ENCODE measurements at regions not wholly inside any gene's neighbourhood (a gene's known extent, or its start where the extent isn't known, plus 50 kb on each side); places are given as distances from the start of the nearest gene placed in this dataset.

- no peak overlapping the region for H3K27ac ChIP-seq (ENCODE audit: low read length)
- no peak overlapping the region for H3K9ac ChIP-seq (ENCODE audit: low read length)
- H3K36me3 ChIP-seq (ENCODE audit: control insufficient read depth, low read depth, low read length): no peaks in the 10 kb centered on the region
- H3K9me3 ChIP-seq (ENCODE audit: control insufficient read depth, low read depth, low read length): no peaks in the 10 kb centered on the region
- H3K4me3 ChIP-seq (ENCODE audit: low read length): no peak overlapping the region
- H3K27me3 ChIP-seq (ENCODE audit: control insufficient read depth, insufficient read depth, low read length): no peaks in the 10 kb centered on the region
- peaks cover 7% of the 10 kb centered on the region for H3K4me1 ChIP-seq (ENCODE audit: control insufficient read depth, low read depth, low read length)
These were observed 1241.5 kb upstream of the WWC1 start for GRCh38 chr5:167049771-167050567.

GRCh38 chr5:167050568-167051401 is 1240.7 kb upstream of the WWC1 start:
- Histone ChIP-seq H3K27me3 (ENCODE audit: control insufficient read depth, insufficient read depth, low read length) (no peaks in the 10 kb centered on the region), H3K9ac (ENCODE audit: low read length) (no peak overlapping the region), H3K36me3 (ENCODE audit: control insufficient read depth, low read depth, low read length) (no peaks in the 10 kb centered on the region), H3K4me3 (ENCODE audit: low read length) (no peak overlapping the region), H3K9me3 (ENCODE audit: control insufficient read depth, low read depth, low read length) (no peaks in the 10 kb centered on the region), H3K4me1 (ENCODE audit: control insufficient read depth, low read depth, low read length) (peaks cover 7% of the 10 kb centered on the region), H3K27ac (ENCODE audit: low read length) (no peak overlapping the region)

GRCh38 chr5:167051402-167051768 is 1240.1 kb upstream of the WWC1 start:
- Histone ChIP-seq H3K4me3 (ENCODE audit: low read length) (no peak overlapping the region), H3K36me3 (ENCODE audit: control insufficient read depth, low read depth, low read length) (no peaks in the 10 kb centered on the region), H3K27me3 (ENCODE audit: control insufficient read depth, insufficient read depth, low read length) (no peaks in the 10 kb centered on the region), H3K27ac (ENCODE audit: low read length) (no peak overlapping the region), H3K9me3 (ENCODE audit: control insufficient read depth, low read depth, low read length) (no peaks in the 10 kb centered on the region), H3K4me1 (ENCODE audit: control insufficient read depth, low read depth, low read length) (peaks cover 7% of the 10 kb centered on the region), H3K9ac (ENCODE audit: low read length) (no peak overlapping the region)

GRCh38 chr5:167052791-167053190 is 1238.7 kb upstream of the WWC1 start:
- no peak overlapping the region for H3K27ac ChIP-seq (ENCODE audit: low read length)
- H3K4me3 ChIP-seq (ENCODE audit: low read length): no peak overlapping the region
- H3K27me3 ChIP-seq (ENCODE audit: control insufficient read depth, insufficient read depth, low read length): no peaks in the 10 kb centered on the region
- H3K4me1 ChIP-seq (ENCODE audit: control insufficient read depth, low read depth, low read length): peaks cover 7% of the 10 kb centered on the region
- H3K9ac ChIP-seq (ENCODE audit: low read length): no peak overlapping the region
- no peaks in the 10 kb centered on the region for H3K9me3 ChIP-seq (ENCODE audit: control insufficient read depth, low read depth, low read length)
- no peaks in the 10 kb centered on the region for H3K36me3 ChIP-seq (ENCODE audit: control insufficient read depth, low read depth, low read length)

- Histone ChIP-seq H3K9me3 (ENCODE audit: control insufficient read depth, low read depth, low read length) (no peaks in the 10 kb centered on the region), H3K4me1 (ENCODE audit: control insufficient read depth, low read depth, low read length) (no peaks in the 10 kb centered on the region), H3K27ac (ENCODE audit: low read length) (no peak overlapping the region), H3K4me3 (ENCODE audit: low read length) (no peak overlapping the region), H3K36me3 (ENCODE audit: control insufficient read depth, low read depth, low read length) (no peaks in the 10 kb centered on the region), H3K9ac (ENCODE audit: low read length) (no peak overlapping the region), H3K27me3 (ENCODE audit: control insufficient read depth, insufficient read depth, low read length) (no peaks in the 10 kb centered on the region)
These were observed 1233.8 kb upstream of the WWC1 start for GRCh38 chr5:167057665-167058064.

GRCh38 chr5:167061695-167062094 is 1229.8 kb upstream of the WWC1 start:
- Histone ChIP-seq H3K9me3 (ENCODE audit: control insufficient read depth, low read depth, low read length) (no peaks in the 10 kb centered on the region), H3K4me1 (ENCODE audit: control insufficient read depth, low read depth, low read length) (peaks cover 10% of the 10 kb centered on the region), H3K27me3 (ENCODE audit: control insufficient read depth, insufficient read depth, low read length) (no peaks in the 10 kb centered on the region), H3K9ac (ENCODE audit: low read length) (no peak overlapping the region), H3K4me3 (ENCODE audit: low read length) (no peak overlapping the region), H3K27ac (ENCODE audit: low read length) (no peak overlapping the region), H3K36me3 (ENCODE audit: control insufficient read depth, low read depth, low read length) (no peaks in the 10 kb centered on the region)

GRCh38 chr5:167063116-167063515 is 1228.3 kb upstream of the WWC1 start:
- H3K36me3 ChIP-seq (ENCODE audit: control insufficient read depth, low read depth, low read length): no peaks in the 10 kb centered on the region
- H3K4me3 ChIP-seq (ENCODE audit: low read length): no peak overlapping the region
- H3K9ac ChIP-seq (ENCODE audit: low read length): no peak overlapping the region
- no peaks in the 10 kb centered on the region for H3K27me3 ChIP-seq (ENCODE audit: control insufficient read depth, insufficient read depth, low read length)
- peaks cover 10% of the 10 kb centered on the region for H3K4me1 ChIP-seq (ENCODE audit: control insufficient read depth, low read depth, low read length)
- no peak overlapping the region for H3K27ac ChIP-seq (ENCODE audit: low read length)
- H3K9me3 ChIP-seq (ENCODE audit: control insufficient read depth, low read depth, low read length): no peaks in the 10 kb centered on the region

- Histone ChIP-seq H3K4me3 (ENCODE audit: low read length) (no peak overlapping the region), H3K27me3 (ENCODE audit: control insufficient read depth, insufficient read depth, low read length) (no peaks in the 10 kb centered on the region), H3K27ac (ENCODE audit: low read length) (no peak overlapping the region), H3K9me3 (ENCODE audit: control insufficient read depth, low read depth, low read length) (no peaks in the 10 kb centered on the region), H3K9ac (ENCODE audit: low read length) (no peak overlapping the region), H3K36me3 (ENCODE audit: control insufficient read depth, low read depth, low read length) (no peaks in the 10 kb centered on the region), H3K4me1 (ENCODE audit: control insufficient read depth, low read depth, low read length) (peaks cover 10% of the 10 kb centered on the region)
These were observed 1227.7 kb upstream of the WWC1 start for GRCh38 chr5:167063788-167064187.

- Histone ChIP-seq H3K9ac (ENCODE audit: low read length) (no peak overlapping the region), H3K9me3 (ENCODE audit: control insufficient read depth, low read depth, low read length) (no peaks in the 10 kb centered on the region), H3K27me3 (ENCODE audit: control insufficient read depth, insufficient read depth, low read length) (no peaks in the 10 kb centered on the region), H3K36me3 (ENCODE audit: control insufficient read depth, low read depth, low read length) (no peaks in the 10 kb centered on the region), H3K27ac (ENCODE audit: low read length) (no peak overlapping the region), H3K4me1 (ENCODE audit: control insufficient read depth, low read depth, low read length) (peaks cover 10% of the 10 kb centered on the region), H3K4me3 (ENCODE audit: low read length) (no peak overlapping the region)
These were observed 1227.2 kb upstream of the WWC1 start for GRCh38 chr5:167064198-167064776.

GRCh38 chr5:167065794-167066193 is 1225.7 kb upstream of the WWC1 start:
- H3K4me1 ChIP-seq (ENCODE audit: control insufficient read depth, low read depth, low read length): peaks cover 10% of the 10 kb centered on the region
- no peak overlapping the region for H3K27ac ChIP-seq (ENCODE audit: low read length)
- no peaks in the 10 kb centered on the region for H3K36me3 ChIP-seq (ENCODE audit: control insufficient read depth, low read depth, low read length)
- H3K9ac ChIP-seq (ENCODE audit: low read length): no peak overlapping the region
- H3K4me3 ChIP-seq (ENCODE audit: low read length): no peak overlapping the region
- no peaks in the 10 kb centered on the region for H3K9me3 ChIP-seq (ENCODE audit: control insufficient read depth, low read depth, low read length)
- no peaks in the 10 kb centered on the region for H3K27me3 ChIP-seq (ENCODE audit: control insufficient read depth, insufficient read depth, low read length)

GRCh38 chr5:167071981-167072610 is 1219.3 kb upstream of the WWC1 start:
- Histone ChIP-seq H3K4me1 (ENCODE audit: control insufficient read depth, low read depth, low read length) (no peaks in the 10 kb centered on the region), H3K9ac (ENCODE audit: low read length) (no peak overlapping the region), H3K36me3 (ENCODE audit: control insufficient read depth, low read depth, low read length) (no peaks in the 10 kb centered on the region), H3K27ac (ENCODE audit: low read length) (no peak overlapping the region), H3K4me3 (ENCODE audit: low read length) (no peak overlapping the region), H3K9me3 (ENCODE audit: control insufficient read depth, low read depth, low read length) (no peaks in the 10 kb centered on the region), H3K27me3 (ENCODE audit: control insufficient read depth, insufficient read depth, low read length) (no peaks in the 10 kb centered on the region)
